Gastrocnemius medialis (tissue), 4 donors: ENCODE measurements at regions not wholly inside any gene's neighbourhood (a gene's known extent, or its start where the extent isn't known, plus 50 kb on each side); places are given as distances from the start of the nearest gene placed in this dataset.
"Not testable (repeated sequence)": the region's sequence is repeated elsewhere in the genome, so short reads cannot be mapped to it uniquely, and the experiment has no call there.

ENCODE experiments used
- CTCF ChIP-seq, 5 experiments: fragments of 450-650 bp in 3 of 5; fragments of 200-600 bp in 2 of 5; sonication (generic) in 2 of 5; IDR thresholded peaks in 4 of 5; conservative IDR thresholded peaks in 1 of 5; 1 replicate in 4 of 5; 2 replicates in 1 of 5; pipeline ENCODE4 v1.5.1; 2016 to 2019; ENCODE audit warnings: antibody characterized with exemption in 5 of 5, mild to moderate bottlenecking in 3 of 5, moderate library complexity in 3 of 5
- POLR2A ChIP-seq, 2 donors: fragments of 450-650 bp; IDR thresholded peaks; one replicate each; pipeline ENCODE4 v1.6.1; 2017; ENCODE audit warnings: antibody characterized with exemption in 2 of 2, mild to moderate bottlenecking in 2 of 2, moderate library complexity in 2 of 2

DNA sequence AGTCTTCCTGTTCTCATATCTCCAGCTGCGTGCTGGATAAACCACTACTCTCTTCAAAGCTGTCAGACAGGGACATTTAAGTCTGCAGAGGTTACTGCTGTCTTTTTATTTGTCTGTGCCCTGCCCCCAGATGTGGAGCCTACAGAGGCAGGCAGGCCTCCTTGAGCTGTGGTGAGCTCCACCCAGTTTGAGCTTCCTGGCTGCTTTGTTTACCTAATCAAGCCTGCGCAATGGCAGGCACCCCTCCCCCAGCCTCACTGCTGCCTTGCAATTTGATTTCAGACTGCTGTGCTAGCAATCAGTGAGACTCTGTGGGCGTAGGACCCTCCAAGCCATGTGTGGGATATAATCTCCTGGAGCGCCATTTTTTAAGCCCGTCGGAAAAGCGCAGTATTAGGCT lies 331.8 kb upstream of the PRR16 start:
- TF ChIP-seq CTCF (IDR thresholded peaks at IDR 0.05 in 4 of 5, conservative IDR thresholded peaks at IDR 0.05 in 1 of 5); POLR2A (IDR thresholded peaks at IDR 0.05): not testable (repeated sequence)
